HCT116 (cell line): ENCODE measurements at regions not wholly inside any gene's neighbourhood (a gene's known extent, or its start where the extent isn't known, plus 50 kb on each side); places are given as distances from the start of the nearest gene placed in this dataset.

Source experiments
- ATAC-seq: fragments of 200-7000 bp; cut with Tn5 transposase; 2 replicates; pipeline ENCODE4 v1.9.1; 2020; ENCODE audit warnings: mild to moderate bottlenecking, moderate library complexity
- BruUV-seq: library from RNA; stranded (reverse); fragments of 400-500 nt; replicated peaks from 2 replicates; lab custom pipeline; 2021; lab: Mats Ljungman, UMichigan
- CTCF ChIA-PET: fragments of 300-600 bp; sonication (Branson Sonifier 250); formaldehyde crosslinking; loops from one replicate; lab custom pipeline; 2021; ENCODE audit warnings: antibody characterized with exemption; lab: Charles Lee
- POLR2A ChIA-PET: fragments of 300-600, 350-600 bp; sonication (Branson Sonifier 250); formaldehyde crosslinking; loops from one replicate; lab custom pipeline; 2021; ENCODE audit warnings: antibody characterized with exemption; lab: Charles Lee
- RAD21 ChIA-PET, 2 experiments: fragments of 300-600 bp; sonication (Branson Sonifier 250); formaldehyde crosslinking; loops; one replicate each; lab custom pipeline; 2023; ENCODE audit warnings: low total read pairs in 2 of 2; ENCODE audit not compliant: uncharacterized antibody in 2 of 2, unreplicated experiment in 2 of 2, low non-redundant PET in 1 of 2; lab: Charles Lee
- DNase-seq: peaks from one replicate; pipeline ENCODE4 v3.0.0-alpha.2; 2010; ENCODE audit warnings: low read depth, low spot score
- H2AFZ ChIP-seq: fragments of 200-600 bp; shearing (Covaris generic), sonication (generic); 2 replicates; pipeline ENCODE4 v1.6.1; 2017; ENCODE audit warnings: low read depth, mixed run types, mixed read lengths, antibody characterized with exemption, low read length; ENCODE audit not compliant: poor library complexity, severe bottlenecking
- H3K27ac ChIP-seq: 2 replicates; pipeline ENCODE4 v1.5.1; 2012; ENCODE audit warnings: low read depth, low read length
- H3K27me3 ChIP-seq: fragments of 200-600 bp; sonication (generic); 2 replicates; pipeline ENCODE4 v1.6.1; 2016; ENCODE audit warnings: mixed run types, low read length, mixed read lengths; ENCODE audit not compliant: insufficient read depth
- H3K36me3 ChIP-seq, 2 experiments: fragments of 200-500 bp in 1 of 2; fragments of 200-600 bp in 1 of 2; sonication (Bioruptor generic) in 1 of 2; sonication (generic) in 1 of 2; 2 replicates each; pipeline versions ENCODE4 v1.5.1 to v1.6.1; 2014 to 2016; ENCODE audit warnings: low read length in 2 of 2, inconsistent platforms in 1 of 2, mixed read lengths in 1 of 2, mixed run types in 1 of 2; ENCODE audit not compliant: insufficient read depth in 2 of 2, control insufficient read depth in 1 of 2
- H3K4me1 ChIP-seq, 2 experiments: fragments of 200-600 bp in 1 of 2; sonication (generic) in 1 of 2; 2 replicates each; pipeline versions ENCODE4 v1.5.1 to v1.6.1; 2012 to 2017; ENCODE audit warnings: low read length in 2 of 2, inconsistent platforms in 1 of 2, mild to moderate bottlenecking in 1 of 2, mixed read lengths in 1 of 2, mixed run types in 1 of 2, moderate library complexity in 1 of 2; ENCODE audit not compliant: insufficient read depth in 2 of 2, control insufficient read depth in 1 of 2
- H3K4me2 ChIP-seq: fragments of 200-600 bp; sonication (generic); 2 replicates; pipeline ENCODE4 v1.6.1; 2017; ENCODE audit warnings: mixed run types, low read length, mixed read lengths
- H3K4me3 ChIP-seq, 2 experiments: fragments of 200-600 bp in 1 of 2; sonication (generic) in 1 of 2; replicated peaks in 1 of 2; 2 replicates each; pipeline ENCODE4 v1.5.1; 2011 to 2016; ENCODE audit warnings: low read length in 2 of 2, control low read depth in 1 of 2, low read depth in 1 of 2, mild to moderate bottlenecking in 1 of 2, mixed read lengths in 1 of 2, mixed run types in 1 of 2
- H3K79me2 ChIP-seq: fragments of 200-600 bp; sonication (generic); 2 replicates; pipeline ENCODE4 v1.6.1; 2017; ENCODE audit warnings: mild to moderate bottlenecking, mixed run types, low read length, moderate library complexity, mixed read lengths; ENCODE audit not compliant: insufficient read depth
- H3K9ac ChIP-seq: fragments of 200-600 bp; sonication (generic); 2 replicates; pipeline ENCODE4 v1.6.1; 2016; ENCODE audit warnings: low read length, mixed read lengths
- H3K9me2 ChIP-seq: fragments of 200-600 bp; sonication (generic), shearing (Covaris generic); 2 replicates; pipeline ENCODE4 v1.6.1; 2017; ENCODE audit warnings: mixed run types, mild to moderate bottlenecking, moderate library complexity; ENCODE audit not compliant: insufficient read depth
- H3K9me3 ChIP-seq, 2 experiments: fragments of 200-500 bp in 1 of 2; fragments of 200-600 bp in 1 of 2; sonication (Bioruptor generic) in 1 of 2; sonication (generic) in 1 of 2; 2 replicates each; pipeline ENCODE4 v1.6.1; 2014 to 2017; ENCODE audit warnings: low read length in 2 of 2, mixed read lengths in 2 of 2, inconsistent platforms in 1 of 2, low read depth in 1 of 2, mild to moderate bottlenecking in 1 of 2, mixed run types in 1 of 2, moderate library complexity in 1 of 2; ENCODE audit not compliant: control insufficient read depth in 1 of 2, insufficient read depth in 1 of 2
- H4K20me1 ChIP-seq: fragments of 200-600 bp; sonication (generic), shearing (Covaris generic); 2 replicates; pipeline ENCODE4 v1.6.1; 2017; ENCODE audit warnings: mixed run types, mild to moderate bottlenecking, moderate library complexity; ENCODE audit not compliant: insufficient read depth
- CBX3 ChIP-seq: IDR thresholded peaks from 2 replicates; pipeline ENCODE4 v1.6.1; 2012; ENCODE audit warnings: low read depth
- CEBPB ChIP-seq: IDR thresholded peaks from 2 replicates; pipeline ENCODE4 v1.6.1; 2012; ENCODE audit warnings: low read depth
- EGR1 ChIP-seq: IDR thresholded peaks from 2 replicates; pipeline ENCODE4 v1.6.1; 2012; ENCODE audit warnings: low read depth
- ELF1 ChIP-seq: IDR thresholded peaks from 2 replicates; pipeline ENCODE4 v1.6.1; 2012; ENCODE audit warnings: low read depth, borderline replicate concordance
- EZH2phosphoT487 ChIP-seq: fragments of 200-600 bp; IDR thresholded peaks from 2 replicates; pipeline ENCODE4 v1.6.1; 2018; ENCODE audit warnings: antibody characterized with exemption, borderline replicate concordance
- FOSL1 ChIP-seq: IDR thresholded peaks from 2 replicates; pipeline ENCODE4 v1.6.1; 2012; ENCODE audit warnings: low read depth
- JUND ChIP-seq: IDR thresholded peaks from 2 replicates; pipeline ENCODE4 v1.6.1; 2012
- POLR2A ChIP-seq: IDR thresholded peaks from 2 replicates; pipeline ENCODE4 v1.7.0; 2011; ENCODE audit warnings: borderline replicate concordance; ENCODE audit not compliant: insufficient read depth, insufficient read length; ENCODE audit errors: extremely low read depth
- POLR2AphosphoS5 ChIP-seq: IDR thresholded peaks from 2 replicates; pipeline ENCODE4 v1.6.1; 2011; ENCODE audit warnings: mild to moderate bottlenecking, low read depth, low read length, moderate library complexity
- RAD21 ChIP-seq: IDR thresholded peaks from 2 replicates; pipeline ENCODE4 v1.6.1; 2012; ENCODE audit warnings: low read depth, mild to moderate bottlenecking
- SIN3A ChIP-seq: IDR thresholded peaks from 2 replicates; pipeline ENCODE4 v1.6.1; 2012; ENCODE audit warnings: low read depth
- SP1 ChIP-seq: IDR thresholded peaks from 2 replicates; pipeline ENCODE4 v1.6.1; 2012; ENCODE audit warnings: low read depth
- SRF ChIP-seq: IDR thresholded peaks from 2 replicates; pipeline ENCODE4 v1.6.1; 2012; ENCODE audit warnings: low read depth
- TCF7L2 ChIP-seq: IDR thresholded peaks from 2 replicates; pipeline ENCODE4 v1.7.0; 2011; ENCODE audit warnings: borderline replicate concordance, inconsistent platforms; ENCODE audit not compliant: insufficient read depth, insufficient read length; ENCODE audit errors: extremely low read depth
- ZFX ChIP-seq: fragments of 450-650 bp; IDR thresholded peaks from 2 replicates; pipeline ENCODE4 v1.6.1; 2017
- ZNF274 ChIP-seq: fragments of 200-500 bp; sonication (Bioruptor generic); IDR thresholded peaks from 2 replicates; pipeline ENCODE4 v1.6.1; 2014; ENCODE audit warnings: mild to moderate bottlenecking, low read depth, low read length, inconsistent platforms
- intact Hi-C: fragments of 100-400 bp; cut with micrococcal nuclease; formaldehyde crosslinking; loops from 2 replicates; pipeline ENCODE4 v1.10.0; 2022
- TF ChIP-seq, protein P1 (sequence below): IDR thresholded peaks from 2 replicates; pipeline ENCODE4 v1.6.1; 2012
- TF ChIP-seq, protein P2 (sequence below), 3 experiments: fragments of 200-600 bp in 1 of 3; sonication (generic) in 1 of 3; IDR thresholded peaks in 2 of 3; conservative IDR thresholded peaks in 1 of 3; 2 replicates each; pipeline ENCODE4 v1.5.1; 2012 to 2017; ENCODE audit warnings: low read depth in 2 of 3, low read length in 2 of 3, antibody characterized with exemption in 1 of 3, borderline replicate concordance in 1 of 3, control low read depth in 1 of 3, mild to moderate bottlenecking in 1 of 3, mixed read lengths in 1 of 3, mixed run types in 1 of 3, moderate library complexity in 1 of 3; ENCODE audit not compliant: insufficient read depth in 1 of 3
- TF ChIP-seq, protein P3 (sequence below): IDR thresholded peaks from 2 replicates; pipeline ENCODE4 v1.6.1; 2011; ENCODE audit warnings: mild to moderate bottlenecking, low read length, moderate library complexity; ENCODE audit not compliant: insufficient replicate concordance; ENCODE audit errors: extremely low read depth

DNA sequence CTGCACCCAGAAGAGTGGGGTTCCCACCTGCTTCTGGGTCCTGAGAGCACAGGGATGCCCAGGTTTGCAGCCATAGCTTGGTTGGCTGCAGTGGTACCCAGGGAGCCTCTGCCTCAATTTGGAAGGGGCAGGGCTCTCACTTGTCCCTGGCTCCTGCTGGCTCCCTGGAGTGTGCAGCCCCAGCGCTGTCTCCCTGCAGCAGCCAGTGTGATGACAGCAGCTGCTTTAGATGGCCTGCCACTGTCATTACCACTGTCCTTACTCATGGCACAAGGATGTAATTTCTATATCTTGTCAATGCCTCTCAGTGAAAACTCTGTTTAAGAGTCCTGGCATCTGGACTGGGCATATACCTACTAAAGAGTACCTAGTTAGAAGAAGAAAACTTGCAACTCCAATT, 250.9 kb downstream of the KIF20B start (continued):
- TF ChIP-seq, protein P1, sequence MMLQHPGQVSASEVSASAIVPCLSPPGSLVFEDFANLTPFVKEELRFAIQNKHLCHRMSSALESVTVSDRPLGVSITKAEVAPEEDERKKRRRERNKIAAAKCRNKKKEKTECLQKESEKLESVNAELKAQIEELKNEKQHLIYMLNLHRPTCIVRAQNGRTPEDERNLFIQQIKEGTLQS = no peak
- TF ChIP-seq SP1 = no peak
- no peak for TF ChIP-seq FOSL1
- no peak for TF ChIP-seq SRF
- no peak for TF ChIP-seq EZH2phosphoT487
- no peak for TF ChIP-seq CEBPB
- no peak for TF ChIP-seq ZNF274
- no peak for TF ChIP-seq CBX3
- TF ChIP-seq POLR2A = no peak
- TF ChIP-seq RAD21 = no peak
- TF ChIP-seq, protein P2, sequence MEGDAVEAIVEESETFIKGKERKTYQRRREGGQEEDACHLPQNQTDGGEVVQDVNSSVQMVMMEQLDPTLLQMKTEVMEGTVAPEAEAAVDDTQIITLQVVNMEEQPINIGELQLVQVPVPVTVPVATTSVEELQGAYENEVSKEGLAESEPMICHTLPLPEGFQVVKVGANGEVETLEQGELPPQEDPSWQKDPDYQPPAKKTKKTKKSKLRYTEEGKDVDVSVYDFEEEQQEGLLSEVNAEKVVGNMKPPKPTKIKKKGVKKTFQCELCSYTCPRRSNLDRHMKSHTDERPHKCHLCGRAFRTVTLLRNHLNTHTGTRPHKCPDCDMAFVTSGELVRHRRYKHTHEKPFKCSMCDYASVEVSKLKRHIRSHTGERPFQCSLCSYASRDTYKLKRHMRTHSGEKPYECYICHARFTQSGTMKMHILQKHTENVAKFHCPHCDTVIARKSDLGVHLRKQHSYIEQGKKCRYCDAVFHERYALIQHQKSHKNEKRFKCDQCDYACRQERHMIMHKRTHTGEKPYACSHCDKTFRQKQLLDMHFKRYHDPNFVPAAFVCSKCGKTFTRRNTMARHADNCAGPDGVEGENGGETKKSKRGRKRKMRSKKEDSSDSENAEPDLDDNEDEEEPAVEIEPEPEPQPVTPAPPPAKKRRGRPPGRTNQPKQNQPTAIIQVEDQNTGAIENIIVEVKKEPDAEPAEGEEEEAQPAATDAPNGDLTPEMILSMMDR (IDR thresholded peaks at IDR 0.05 in 2 of 3, conservative IDR thresholded peaks at IDR 0.05 in 1 of 3; ENCODE audit: borderline replicate concordance in 1 of 3, insufficient read depth in 1 of 3, low read depth in 2 of 3, low read length in 2 of 3) = no peak

DNA sequence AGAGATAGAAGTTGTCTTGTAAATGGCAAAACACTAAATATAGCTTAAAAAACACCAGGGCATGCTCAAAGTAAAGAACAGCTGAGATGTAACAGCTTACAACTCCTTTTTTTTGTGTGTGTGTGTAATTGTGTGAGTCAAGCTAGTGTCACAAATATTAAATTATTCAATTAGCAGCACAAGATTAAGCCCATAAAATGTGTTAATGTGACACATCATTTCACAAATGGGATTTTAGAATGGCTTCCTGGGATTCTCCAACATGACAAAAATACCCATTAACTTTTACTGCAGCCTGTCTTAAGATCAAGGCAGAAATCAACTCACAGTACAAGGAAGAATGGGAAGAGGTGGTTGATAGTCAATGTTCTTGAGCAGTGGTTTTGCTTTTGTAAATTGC, 251.4 kb downstream of the KIF20B start:
- intact Hi-C loops = loop anchor here (10.0 kb wide), 1 partner anchor 902 kb away; the partner anchor contains the start of gene HTR7
- H4K20me1 ChIP-seq = no peaks in the 10 kb centered on the region
- BruUV-seq = no TSS peak
- no peak overlapping the region for H3K4me3 ChIP-seq
- no peak overlapping the region for H3K4me2 ChIP-seq
- ChIA-PET RAD21 (no interaction called here), CTCF (no interaction called here), POLR2A (no interaction called here)
- H2AFZ ChIP-seq = no peak overlapping the region
- ATAC-seq (no peak), DNase-seq (no peak)
- H3K4me1 ChIP-seq = no peaks in the 10 kb centered on the region; a peak in 1 of 4 replicates
- no peaks in the 10 kb centered on the region for H3K79me2 ChIP-seq
- H3K27me3 ChIP-seq = no peaks in the 10 kb centered on the region
- no peaks in the 10 kb centered on the region for H3K9me3 ChIP-seq
- no peak for TF ChIP-seq POLR2AphosphoS5
- TF ChIP-seq EGR1 = no peak
- no peak for TF ChIP-seq TCF7L2
- TF ChIP-seq, protein P2 (IDR thresholded peaks at IDR 0.05 in 2 of 3, conservative IDR thresholded peaks at IDR 0.05 in 1 of 3; ENCODE audit: borderline replicate concordance in 1 of 3, insufficient read depth in 1 of 3, low read depth in 2 of 3, low read length in 2 of 3) = no peak
- no peak for TF ChIP-seq ZNF274
- no peak for TF ChIP-seq ELF1
- no peak for TF ChIP-seq CBX3
- no peak for TF ChIP-seq SIN3A
- no peak for TF ChIP-seq EZH2phosphoT487
- no peak for TF ChIP-seq SRF
- TF ChIP-seq, protein P3, sequence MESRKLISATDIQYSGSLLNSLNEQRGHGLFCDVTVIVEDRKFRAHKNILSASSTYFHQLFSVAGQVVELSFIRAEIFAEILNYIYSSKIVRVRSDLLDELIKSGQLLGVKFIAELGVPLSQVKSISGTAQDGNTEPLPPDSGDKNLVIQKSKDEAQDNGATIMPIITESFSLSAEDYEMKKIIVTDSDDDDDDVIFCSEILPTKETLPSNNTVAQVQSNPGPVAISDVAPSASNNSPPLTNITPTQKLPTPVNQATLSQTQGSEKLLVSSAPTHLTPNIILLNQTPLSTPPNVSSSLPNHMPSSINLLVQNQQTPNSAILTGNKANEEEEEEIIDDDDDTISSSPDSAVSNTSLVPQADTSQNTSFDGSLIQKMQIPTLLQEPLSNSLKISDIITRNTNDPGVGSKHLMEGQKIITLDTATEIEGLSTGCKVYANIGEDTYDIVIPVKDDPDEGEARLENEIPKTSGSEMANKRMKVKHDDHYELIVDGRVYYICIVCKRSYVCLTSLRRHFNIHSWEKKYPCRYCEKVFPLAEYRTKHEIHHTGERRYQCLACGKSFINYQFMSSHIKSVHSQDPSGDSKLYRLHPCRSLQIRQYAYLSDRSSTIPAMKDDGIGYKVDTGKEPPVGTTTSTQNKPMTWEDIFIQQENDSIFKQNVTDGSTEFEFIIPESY = no peak
- TF ChIP-seq CEBPB = no peak
- no peak for TF ChIP-seq JUND
- TF ChIP-seq SP1 = no peak
- TF ChIP-seq RAD21 = no peak
- no peak for TF ChIP-seq FOSL1
- TF ChIP-seq ZFX = no peak
- H3K9ac ChIP-seq = no peak overlapping the region
- no peaks in the 10 kb centered on the region for H3K36me3 ChIP-seq
- no peak overlapping the region for H3K27ac ChIP-seq
- H3K9me2 ChIP-seq = no peaks in the 10 kb centered on the region
